Nucleus accumbens (tissue), 56 donors: ENCODE measurements at regions not wholly inside any gene's neighbourhood (a gene's known extent, or its start where the extent isn't known, plus 50 kb on each side); places are given as distances from the start of the nearest gene placed in this dataset.
"Not testable (repeated sequence)": the region's sequence is repeated elsewhere in the genome, so short reads cannot be mapped to it uniquely, and the experiment has no call there.

Experiments used
- DNase-seq, 56 donors: peaks; one replicate each; lab custom pipeline; 2025; lab: John Stamatoyannopoulos, UW

GRCh38 chr12:46475972-46476645 lies 103.5 kb upstream of the SLC38A2 start:
- no peak for DNase-seq

GRCh38 chr12:46474385-46474784 lies 101.8 kb upstream of the SLC38A2 start:
- not testable (repeated sequence) for DNase-seq

GRCh38 chr12:46473634-46474329 lies 101.2 kb upstream of the SLC38A2 start:
- peak in 2 of 56 donors; percentile 0 to 27 for DNase-seq

GRCh38 chr12:46472893-46473633 lies 100.5 kb upstream of the SLC38A2 start:
- no peak for DNase-seq

- no peak for DNase-seq
Measured at GRCh38 chr12:46472144-46472705, 99.7 kb upstream of the SLC38A2 start.

GRCh38 chr12:46471404-46471803 lies 98.8 kb upstream of the SLC38A2 start:
- no peak for DNase-seq

GRCh38 chr12:46470975-46471374 lies 98.4 kb upstream of the SLC38A2 start:
- no peak for DNase-seq

- DNase-seq: no peak
Measured at GRCh38 chr12:46470036-46470627, 97.6 kb upstream of the SLC38A2 start.

- DNase-seq: no peak
Measured at GRCh38 chr12:46468813-46469212, 96.2 kb upstream of the SLC38A2 start.

- no peak for DNase-seq
Measured at GRCh38 chr12:46468160-46468559, 95.6 kb upstream of the SLC38A2 start.

- DNase-seq: no peak
Measured at GRCh38 chr12:46465307-46465706, 92.7 kb upstream of the SLC38A2 start.

- no peak for DNase-seq
Measured at GRCh38 chr12:46464863-46465262, 92.3 kb upstream of the SLC38A2 start.

- DNase-seq: no peak
Measured at GRCh38 chr12:46462641-46463355, 90.2 kb upstream of the SLC38A2 start.

- no peak for DNase-seq
Measured at GRCh38 chr12:46461907-46462640, 89.5 kb upstream of the SLC38A2 start.

- no peak for DNase-seq
Measured at GRCh38 chr12:46461459-46461858, 88.9 kb upstream of the SLC38A2 start.

- DNase-seq: no peak
Measured at GRCh38 chr12:46460682-46461210, 88.2 kb upstream of the SLC38A2 start.

- DNase-seq: peak in 4 of 56 donors; percentile 4 to 6 (median 6)
Measured at GRCh38 chr12:46459861-46460545, 87.4 kb upstream of the SLC38A2 start.

- DNase-seq: no peak
Measured at GRCh38 chr12:46459111-46459510, 86.5 kb upstream of the SLC38A2 start.
